Stimulated activated naive CD4-positive, alpha-beta T cell treated with Interleukin-2 at 50 U/mL for 16 hours (primary cell): ENCODE measurements at regions not wholly inside any gene's neighbourhood (a gene's known extent, or its start where the extent isn't known, plus 50 kb on each side); places are given as distances from the start of the nearest gene placed in this dataset.
"Not testable (repeated sequence)": the region's sequence is repeated elsewhere in the genome, so short reads cannot be mapped to it uniquely, and the experiment has no call there.

Experiments
- DNase-seq: peaks from one replicate; lab custom pipeline; 2025; lab: John Stamatoyannopoulos, UW

- DNase-seq = no peak
Measured at GRCh38 chr2:36302911-36303310, 52.7 kb upstream of the CRIM1 start.

GRCh38 chr2:36301843-36302242 is 53.7 kb upstream of the CRIM1 start:
- no peak for DNase-seq

- DNase-seq = no peak
Measured at GRCh38 chr2:36300697-36301096, 54.9 kb upstream of the CRIM1 start.

- DNase-seq = no peak
Measured at GRCh38 chr2:36296798-36297197, 58.8 kb upstream of the CRIM1 start.

GRCh38 chr2:36294316-36294721 is 61.3 kb upstream of the CRIM1 start:
- peak; percentile 30 for DNase-seq

- DNase-seq = no peak
Measured at GRCh38 chr2:36290306-36290856, 65.2 kb upstream of the CRIM1 start.

GRCh38 chr2:36289731-36290130 is 65.8 kb upstream of the CRIM1 start:
- no peak for DNase-seq

- no peak for DNase-seq
Measured at GRCh38 chr2:36287363-36288275, 68.0 kb upstream of the CRIM1 start.

- DNase-seq = not testable (repeated sequence)
Measured at GRCh38 chr2:36279506-36279905, 76.1 kb upstream of the CRIM1 start.

- DNase-seq = no peak
Measured at GRCh38 chr2:36277881-36278523, 77.6 kb upstream of the CRIM1 start.

GRCh38 chr2:36277146-36277808 is 78.3 kb upstream of the CRIM1 start:
- DNase-seq = peak; percentile 3

- DNase-seq = no peak
Measured at GRCh38 chr2:36271266-36271665, 84.3 kb upstream of the CRIM1 start.

- no peak for DNase-seq
Measured at GRCh38 chr2:36270758-36271157, 84.8 kb upstream of the CRIM1 start.

- DNase-seq = no peak
Measured at GRCh38 chr2:36267194-36267593, 88.4 kb upstream of the CRIM1 start.

GRCh38 chr2:36266536-36267121 is 88.9 kb upstream of the CRIM1 start:
- DNase-seq = no peak

GRCh38 chr2:36262581-36262980 is 93.0 kb upstream of the CRIM1 start:
- no peak for DNase-seq

- DNase-seq = no peak
Measured at GRCh38 chr2:36255863-36256262, 99.7 kb upstream of the CRIM1 start.

- no peak for DNase-seq
Measured at GRCh38 chr2:36253086-36253485, 102.5 kb upstream of the CRIM1 start.

- no peak for DNase-seq
Measured at GRCh38 chr2:36246320-36246990, 109.1 kb upstream of the CRIM1 start.

GRCh38 chr2:36245651-36246050 is 109.9 kb upstream of the CRIM1 start:
- DNase-seq = no peak

- no peak for DNase-seq
Measured at GRCh38 chr2:36238106-36238505, 117.5 kb upstream of the CRIM1 start.

GRCh38 chr2:36235882-36236281 is 119.7 kb upstream of the CRIM1 start:
- DNase-seq = no peak
